ENCODE measurements at regions not wholly inside any gene's neighbourhood (a gene's known extent, or its start where the extent isn't known, plus 50 kb on each side); places are given as distances from the start of the nearest gene placed in this dataset.

GRCh38 chr18:47470941-47471340 lies 219.5 kb upstream of the SKOR2 start:
- DNase-seq = no peak
- Histone ChIP-seq H3K27me3 (no peaks in the 10 kb centered on the region), H3K9me3 (no peaks in the 10 kb centered on the region), H3K4me1 (no peaks in the 10 kb centered on the region), H3K4me3 (no peak overlapping the region), H3K27ac (no peak overlapping the region), H3K36me3 (no peaks in the 10 kb centered on the region)
- TF ChIP-seq CTCF (IDR thresholded peaks at IDR 0.05 in 4 of 5, conservative IDR thresholded peaks at IDR 0.05 in 1 of 5) (no peak), POLR2A (IDR thresholded peaks at IDR 0.05) (no peak)
- in situ Hi-C loops (cut with MboI; ENCODE audit: low sequenced_read_pairs in 4 of 4) (no loop called here), intact Hi-C loops (cut with DNase I; ENCODE audit: low total_unique reads) (no loop called here)
- no peak for ATAC-seq

- ATAC-seq (no peak), DNase-seq (no peak)
- no peaks in the 10 kb centered on the region for H3K9me3 ChIP-seq
- in situ Hi-C loops (cut with MboI; ENCODE audit: low sequenced_read_pairs in 4 of 4) = no loop called here
- H3K27ac ChIP-seq = no peak overlapping the region
- TF ChIP-seq CTCF (IDR thresholded peaks at IDR 0.05 in 4 of 5, conservative IDR thresholded peaks at IDR 0.05 in 1 of 5) (no peak), POLR2A (IDR thresholded peaks at IDR 0.05) (no peak)
- H3K36me3 ChIP-seq = no peaks in the 10 kb centered on the region
- no peaks in the 10 kb centered on the region for H3K4me1 ChIP-seq
- H3K27me3 ChIP-seq = no peaks in the 10 kb centered on the region
- H3K4me3 ChIP-seq = no peak overlapping the region
- intact Hi-C loops (cut with DNase I; ENCODE audit: low total_unique reads) = no loop called here
Measured at GRCh38 chr18:47469576-47469975, 218.1 kb upstream of the SKOR2 start.

- in situ Hi-C loops (cut with MboI; ENCODE audit: low sequenced_read_pairs in 4 of 4) = no loop called here
- H3K27ac ChIP-seq = no peak overlapping the region
- intact Hi-C loops (cut with DNase I; ENCODE audit: low total_unique reads) = no loop called here
- H3K9me3 ChIP-seq = no peaks in the 10 kb centered on the region
- H3K4me1 ChIP-seq = no peaks in the 10 kb centered on the region
- H3K36me3 ChIP-seq = no peaks in the 10 kb centered on the region
- no peak for ATAC-seq
- no peak overlapping the region for H3K4me3 ChIP-seq
- TF ChIP-seq POLR2A (IDR thresholded peaks at IDR 0.05) (no peak), CTCF (IDR thresholded peaks at IDR 0.05 in 4 of 5, conservative IDR thresholded peaks at IDR 0.05 in 1 of 5) (no peak)
- H3K27me3 ChIP-seq = no peaks in the 10 kb centered on the region
- no peak for DNase-seq
Measured at GRCh38 chr18:47461977-47462376, 210.5 kb upstream of the SKOR2 start.

GRCh38 chr18:47461406-47461948 lies 210.0 kb upstream of the SKOR2 start:
- no peak for TF ChIP-seq POLR2A (IDR thresholded peaks at IDR 0.05)
- TF ChIP-seq CTCF (IDR thresholded peaks at IDR 0.05 in 4 of 5, conservative IDR thresholded peaks at IDR 0.05 in 1 of 5) = no peak
- intact Hi-C loops (cut with DNase I; ENCODE audit: low total_unique reads) = no loop called here
- Histone ChIP-seq H3K4me1 (no peaks in the 10 kb centered on the region), H3K27ac (no peak overlapping the region), H3K36me3 (no peaks in the 10 kb centered on the region), H3K27me3 (no peaks in the 10 kb centered on the region), H3K4me3 (no peak overlapping the region), H3K9me3 (no peaks in the 10 kb centered on the region)
- ATAC-seq (no peak), DNase-seq (no peak)
- in situ Hi-C loops (cut with MboI; ENCODE audit: low sequenced_read_pairs in 4 of 4) = no loop called here

- no peak overlapping the region for H3K27ac ChIP-seq
- no peak for TF ChIP-seq POLR2A (IDR thresholded peaks at IDR 0.05)
- TF ChIP-seq CTCF (IDR thresholded peaks at IDR 0.05 in 4 of 5, conservative IDR thresholded peaks at IDR 0.05 in 1 of 5) = no peak
- no peaks in the 10 kb centered on the region for H3K27me3 ChIP-seq
- H3K36me3 ChIP-seq = no peaks in the 10 kb centered on the region
- H3K9me3 ChIP-seq = no peaks in the 10 kb centered on the region
- in situ Hi-C loops (cut with MboI; ENCODE audit: low sequenced_read_pairs in 4 of 4) = no loop called here
- intact Hi-C loops (cut with DNase I; ENCODE audit: low total_unique reads) = no loop called here
- H3K4me3 ChIP-seq = no peak overlapping the region
- ATAC-seq (no peak), DNase-seq (no peak)
- no peaks in the 10 kb centered on the region for H3K4me1 ChIP-seq
Measured at GRCh38 chr18:47458483-47458882, 207.0 kb upstream of the SKOR2 start.

Data from gastrocnemius medialis (tissue), 4 donors.